IPS-NIHi7 (cell line): ENCODE measurements at regions not wholly inside any gene's neighbourhood (a gene's known extent, or its start where the extent isn't known, plus 50 kb on each side); places are given as distances from the start of the nearest gene placed in this dataset.

Experiments used
- DNase-seq: peaks from one replicate; pipeline ENCODE4 v3.0.0; 2012; ENCODE audit warnings: mixed read lengths; ENCODE audit errors: extremely low spot score

GRCh38 chr12:71009430-71010142 is 89.0 kb upstream of the PTPRR start:
- no peak for DNase-seq

GRCh38 chr12:71008616-71009015 is 88.1 kb upstream of the PTPRR start:
- no peak for DNase-seq

- no peak for DNase-seq
Measured at GRCh38 chr12:71007781-71008404, 87.4 kb upstream of the PTPRR start.

- DNase-seq, result no peak
Measured at GRCh38 chr12:71007020-71007419, 86.5 kb upstream of the PTPRR start.

DNA sequence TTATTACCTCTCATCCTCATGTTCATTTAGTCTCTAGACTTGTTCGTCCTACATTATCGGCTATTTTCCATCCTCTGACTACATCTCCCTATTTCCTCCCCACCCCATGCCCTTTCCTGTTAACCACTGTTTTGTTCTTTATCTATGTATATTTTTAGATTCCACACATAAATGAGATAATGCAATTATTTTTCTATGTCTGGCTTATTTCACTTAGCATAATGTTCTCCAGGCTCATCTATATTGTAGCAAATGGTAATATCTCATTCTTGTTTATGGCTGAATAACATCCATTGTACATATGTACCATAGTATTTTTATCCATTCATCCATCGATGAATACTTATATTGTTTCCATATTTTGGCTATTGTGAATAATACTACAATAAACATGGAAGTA is 84.6 kb upstream of the PTPRR start:
- no peak for DNase-seq

DNA sequence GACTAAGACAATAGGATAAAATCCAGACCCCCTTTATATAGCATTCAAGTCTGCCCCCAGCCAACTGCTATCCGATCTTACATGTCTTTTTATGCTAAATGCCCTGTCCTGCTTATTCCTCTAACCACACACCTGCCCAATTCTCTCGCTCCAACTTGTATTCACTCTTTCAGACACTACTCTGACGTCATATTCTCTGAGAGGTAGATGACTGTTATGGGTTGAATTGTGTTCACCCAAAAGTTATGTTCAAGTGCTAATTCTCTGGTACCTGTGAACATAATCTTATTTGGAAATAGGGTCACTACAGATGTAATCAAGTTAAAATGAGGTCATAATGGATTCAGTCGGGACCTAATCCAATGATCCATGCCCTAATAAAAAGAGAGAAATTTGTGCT is 84.0 kb upstream of the PTPRR start:
- no peak for DNase-seq

- DNase-seq, result no peak
Measured at GRCh38 chr12:71000748-71001147, 80.2 kb upstream of the PTPRR start.

GRCh38 chr12:71000255-71000654 is 79.7 kb upstream of the PTPRR start:
- DNase-seq, result no peak

- no peak for DNase-seq
Measured at GRCh38 chr12:70994217-70994788, 73.8 kb upstream of the PTPRR start.

DNA sequence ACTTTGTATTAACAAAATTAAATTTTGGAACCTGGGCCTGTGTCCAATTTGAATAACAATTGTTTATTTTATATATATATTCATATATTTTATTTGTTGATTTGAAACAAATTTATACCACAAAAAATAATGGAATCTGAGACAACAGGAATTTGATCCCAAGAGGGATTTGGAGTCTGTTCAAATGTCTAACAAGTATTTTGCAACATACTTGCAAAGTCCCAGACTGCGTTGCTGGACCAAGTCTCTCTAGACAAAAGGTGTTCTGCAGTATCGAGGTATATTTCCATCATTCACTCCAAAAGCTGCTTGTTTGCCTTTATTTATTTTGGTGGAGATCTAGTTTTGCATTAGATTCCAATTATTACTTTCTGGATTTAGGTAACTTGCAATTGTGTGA is 68.7 kb upstream of the PTPRR start:
- no peak for DNase-seq

- DNase-seq, result no peak
Measured at GRCh38 chr12:70985850-70986249, 65.3 kb upstream of the PTPRR start.

GRCh38 chr12:70983692-70984091 is 63.2 kb upstream of the PTPRR start:
- no peak for DNase-seq

GRCh38 chr12:70982991-70983390 is 62.5 kb upstream of the PTPRR start:
- no peak for DNase-seq

DNA sequence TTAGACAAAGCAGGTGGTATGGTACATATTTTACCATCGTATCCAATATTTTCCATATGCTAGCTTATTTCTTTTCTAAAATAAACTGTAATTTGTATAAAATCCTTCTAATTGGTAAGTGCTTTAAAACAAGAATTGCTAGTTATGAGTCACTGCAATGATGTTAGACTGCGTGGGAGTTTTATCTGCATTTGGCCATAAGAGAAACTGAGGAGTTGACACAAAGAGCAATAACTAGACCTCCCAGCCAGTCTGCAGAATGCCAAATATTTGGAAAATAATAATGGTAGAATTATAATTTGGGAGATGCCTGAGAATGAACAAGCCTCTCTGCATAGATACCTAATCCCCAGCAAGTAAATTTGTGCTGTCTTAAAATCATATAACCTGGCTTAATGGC is 61.7 kb upstream of the PTPRR start:
- no peak for DNase-seq

GRCh38 chr12:70971001-70971794 is 50.7 kb upstream of the PTPRR start:
- DNase-seq, result no peak
